ENCODE measurements at regions not wholly inside any gene's neighbourhood (a gene's known extent, or its start where the extent isn't known, plus 50 kb on each side); places are given as distances from the start of the nearest gene placed in this dataset.

DNA sequence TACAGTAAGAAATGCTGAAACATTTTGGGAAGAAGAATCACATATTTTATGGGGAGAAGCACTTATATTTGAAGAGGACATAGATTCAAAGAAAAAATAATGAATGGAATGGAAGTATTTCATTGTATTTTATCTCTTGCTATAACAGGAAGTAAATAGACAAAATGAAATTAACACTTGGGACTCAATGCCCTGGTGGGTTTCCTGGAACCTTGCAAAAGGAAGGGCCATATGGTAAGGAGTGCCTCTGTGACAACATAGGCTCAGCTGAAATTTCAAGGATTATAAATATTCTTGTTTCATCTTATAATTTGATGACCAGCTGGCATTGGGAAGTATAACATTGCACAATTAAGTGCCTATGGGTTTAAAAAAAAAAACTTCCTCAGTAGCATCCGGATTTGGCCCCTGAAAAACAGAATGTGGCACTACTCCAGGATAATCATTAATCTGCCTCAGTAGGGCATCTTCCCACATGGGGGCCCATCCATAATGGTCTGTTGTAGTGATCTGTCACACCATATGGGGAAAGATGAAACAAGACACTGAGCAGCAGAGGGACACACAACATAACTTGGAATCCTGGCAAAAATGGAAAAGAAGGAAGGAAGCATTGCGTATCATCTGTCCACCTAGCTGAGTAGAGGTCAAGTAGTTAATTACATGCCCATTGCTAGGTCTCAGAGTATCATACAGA, 321.6 kb downstream of the NDFIP2 start:
- Histone ChIP-seq H3K4me1 (ENCODE audit: control insufficient read depth, extremely low read depth, insufficient read depth, low read length) (no peaks in the 10 kb centered on the region), H3K27ac (ENCODE audit: control insufficient read depth, insufficient read depth, low read length) (no peak overlapping the region), H4K20me1 (ENCODE audit: control insufficient read depth, extremely low read depth, insufficient read depth, low read length) (no peaks in the 10 kb centered on the region), H3K36me3 (ENCODE audit: control insufficient read depth in 2 of 2, extremely low read depth in 1 of 2, insufficient read depth in 2 of 2, low read length in 2 of 2) (no peaks in the 10 kb centered on the region), H3K4me3 (ENCODE audit: control insufficient read depth in 2 of 3, extremely low read depth in 1 of 3, insufficient read depth in 2 of 3, low read depth in 1 of 3, low read length in 3 of 3) (no peak overlapping the region), H3K79me2 (ENCODE audit: control insufficient read depth, insufficient read depth, low read length) (no peaks in the 10 kb centered on the region), H3K9me1 (ENCODE audit: control insufficient read depth, extremely low read depth, insufficient read depth, low read length) (no peaks in the 10 kb centered on the region), H3K9me3 (ENCODE audit: control insufficient read depth, low read depth, low read length) (no peaks in the 10 kb centered on the region), H3K9ac (ENCODE audit: control insufficient read depth, extremely low read depth, insufficient read depth, low read length) (no peak overlapping the region), H2AFZ (ENCODE audit: control insufficient read depth, low read length) (no peak overlapping the region), H3K4me2 (ENCODE audit: control insufficient read depth, extremely low read depth, insufficient read depth, low read depth, low read length) (no peak overlapping the region), H3K27me3 (ENCODE audit: control insufficient read depth, extremely low read depth, insufficient read depth, low read length) (no peaks in the 10 kb centered on the region)
- no peak for FAIRE-seq
- dilution Hi-C loops (cut with MboI; ENCODE audit: extremely low pct_ligation_motif_present, low sequenced_read_pairs) = no loop called here
- no peak for DNase-seq (ENCODE audit: low read depth, low spot score)
- TF ChIP-seq, protein P1, sequence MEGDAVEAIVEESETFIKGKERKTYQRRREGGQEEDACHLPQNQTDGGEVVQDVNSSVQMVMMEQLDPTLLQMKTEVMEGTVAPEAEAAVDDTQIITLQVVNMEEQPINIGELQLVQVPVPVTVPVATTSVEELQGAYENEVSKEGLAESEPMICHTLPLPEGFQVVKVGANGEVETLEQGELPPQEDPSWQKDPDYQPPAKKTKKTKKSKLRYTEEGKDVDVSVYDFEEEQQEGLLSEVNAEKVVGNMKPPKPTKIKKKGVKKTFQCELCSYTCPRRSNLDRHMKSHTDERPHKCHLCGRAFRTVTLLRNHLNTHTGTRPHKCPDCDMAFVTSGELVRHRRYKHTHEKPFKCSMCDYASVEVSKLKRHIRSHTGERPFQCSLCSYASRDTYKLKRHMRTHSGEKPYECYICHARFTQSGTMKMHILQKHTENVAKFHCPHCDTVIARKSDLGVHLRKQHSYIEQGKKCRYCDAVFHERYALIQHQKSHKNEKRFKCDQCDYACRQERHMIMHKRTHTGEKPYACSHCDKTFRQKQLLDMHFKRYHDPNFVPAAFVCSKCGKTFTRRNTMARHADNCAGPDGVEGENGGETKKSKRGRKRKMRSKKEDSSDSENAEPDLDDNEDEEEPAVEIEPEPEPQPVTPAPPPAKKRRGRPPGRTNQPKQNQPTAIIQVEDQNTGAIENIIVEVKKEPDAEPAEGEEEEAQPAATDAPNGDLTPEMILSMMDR (optimal IDR thresholded peaks at IDR 0.05 in 1 of 3, IDR thresholded peaks at IDR 0.05 in 1 of 3, conservative IDR thresholded peaks at IDR 0.05 in 1 of 3; ENCODE audit: extremely low read depth in 1 of 3, insufficient read depth in 2 of 3, low read length in 3 of 3) = no peak
- no peak for TF ChIP-seq EZH2 (IDR thresholded peaks at IDR 0.05; ENCODE audit: low read length)

GRCh38 chr13:79799059-79799867, 318.3 kb downstream of the NDFIP2 start:
- no peak for FAIRE-seq
- no peak overlapping the region for H3K9ac ChIP-seq (ENCODE audit: control insufficient read depth, extremely low read depth, insufficient read depth, low read length)
- H3K9me3 ChIP-seq (ENCODE audit: control insufficient read depth, low read depth, low read length) = no peaks in the 10 kb centered on the region
- H3K27ac ChIP-seq (ENCODE audit: control insufficient read depth, insufficient read depth, low read length) = no peak overlapping the region
- H3K4me1 ChIP-seq (ENCODE audit: control insufficient read depth, extremely low read depth, insufficient read depth, low read length) = no peaks in the 10 kb centered on the region
- TF ChIP-seq, protein P1 (optimal IDR thresholded peaks at IDR 0.05 in 1 of 3, IDR thresholded peaks at IDR 0.05 in 1 of 3, conservative IDR thresholded peaks at IDR 0.05 in 1 of 3; ENCODE audit: extremely low read depth in 1 of 3, insufficient read depth in 2 of 3, low read length in 3 of 3) = no peak
- TF ChIP-seq EZH2 (IDR thresholded peaks at IDR 0.05; ENCODE audit: low read length) = no peak
- dilution Hi-C loops (cut with MboI; ENCODE audit: extremely low pct_ligation_motif_present, low sequenced_read_pairs) = no loop called here
- no peak overlapping the region for H3K4me2 ChIP-seq (ENCODE audit: control insufficient read depth, extremely low read depth, insufficient read depth, low read depth, low read length)
- no peaks in the 10 kb centered on the region for H3K9me1 ChIP-seq (ENCODE audit: control insufficient read depth, extremely low read depth, insufficient read depth, low read length)
- H3K27me3 ChIP-seq (ENCODE audit: control insufficient read depth, extremely low read depth, insufficient read depth, low read length) = no peaks in the 10 kb centered on the region
- H4K20me1 ChIP-seq (ENCODE audit: control insufficient read depth, extremely low read depth, insufficient read depth, low read length) = no peaks in the 10 kb centered on the region
- H3K79me2 ChIP-seq (ENCODE audit: control insufficient read depth, insufficient read depth, low read length) = no peaks in the 10 kb centered on the region
- no peak for DNase-seq (ENCODE audit: low read depth, low spot score)
- no peak overlapping the region for H3K4me3 ChIP-seq (ENCODE audit: control insufficient read depth in 2 of 3, extremely low read depth in 1 of 3, insufficient read depth in 2 of 3, low read depth in 1 of 3, low read length in 3 of 3)
- no peaks in the 10 kb centered on the region for H3K36me3 ChIP-seq (ENCODE audit: control insufficient read depth in 2 of 2, extremely low read depth in 1 of 2, insufficient read depth in 2 of 2, low read length in 2 of 2)
- no peak overlapping the region for H2AFZ ChIP-seq (ENCODE audit: control insufficient read depth, low read length)

Measured in keratinocyte (primary cell).